CD1c-positive myeloid dendritic cell (primary cell): ENCODE measurements at regions not wholly inside any gene's neighbourhood (a gene's known extent, or its start where the extent isn't known, plus 50 kb on each side); places are given as distances from the start of the nearest gene placed in this dataset.

ENCODE experiments used
- DNase-seq: peaks from one replicate; pipeline ENCODE4 v3.0.0-alpha.2; 2016; ENCODE audit errors: extremely low spot score

DNA sequence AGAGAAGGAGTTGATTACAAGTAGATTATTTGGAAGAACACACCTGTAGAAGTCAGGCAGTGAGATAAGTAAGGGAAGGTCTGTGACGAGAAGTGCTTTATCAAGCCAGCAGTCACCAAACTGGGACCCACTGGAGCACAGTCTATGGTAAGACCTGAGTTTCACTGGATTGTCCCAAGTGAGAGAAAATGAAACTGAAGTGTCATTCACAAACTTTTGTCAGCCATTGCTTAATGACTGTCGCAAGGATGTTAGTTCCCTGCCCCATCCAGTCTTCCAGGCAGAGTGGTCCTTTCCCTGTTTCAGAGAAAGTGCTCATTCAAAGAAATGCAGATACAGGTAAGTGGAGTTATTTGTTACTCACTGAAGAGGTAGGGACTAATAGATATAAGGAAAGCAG lies 728.0 kb upstream of the TENM4 start:
- no peak for DNase-seq

- peak; percentile 35 for DNase-seq
Measured at GRCh38 chr11:80167766-80168165, 726.9 kb upstream of the TENM4 start.

DNA sequence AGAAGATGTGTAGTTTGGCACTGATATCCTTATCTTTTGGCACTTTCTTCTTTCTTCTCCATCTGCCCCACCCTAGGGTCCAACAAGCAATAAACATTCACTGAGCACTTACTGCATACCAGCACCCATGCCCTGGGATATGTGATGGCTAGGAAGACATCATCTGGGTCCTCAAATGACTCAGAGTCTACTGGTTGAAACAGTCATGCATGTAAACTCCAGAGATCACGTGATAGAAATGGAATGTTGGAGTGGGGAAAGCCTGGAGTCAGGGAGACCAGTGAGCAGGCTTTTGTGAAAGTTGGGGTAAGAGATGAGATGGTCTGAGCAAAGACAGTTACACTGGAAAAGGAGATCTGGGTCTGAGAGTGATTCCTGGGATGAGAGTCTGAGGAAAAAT lies 724.9 kb upstream of the TENM4 start:
- no peak for DNase-seq

DNA sequence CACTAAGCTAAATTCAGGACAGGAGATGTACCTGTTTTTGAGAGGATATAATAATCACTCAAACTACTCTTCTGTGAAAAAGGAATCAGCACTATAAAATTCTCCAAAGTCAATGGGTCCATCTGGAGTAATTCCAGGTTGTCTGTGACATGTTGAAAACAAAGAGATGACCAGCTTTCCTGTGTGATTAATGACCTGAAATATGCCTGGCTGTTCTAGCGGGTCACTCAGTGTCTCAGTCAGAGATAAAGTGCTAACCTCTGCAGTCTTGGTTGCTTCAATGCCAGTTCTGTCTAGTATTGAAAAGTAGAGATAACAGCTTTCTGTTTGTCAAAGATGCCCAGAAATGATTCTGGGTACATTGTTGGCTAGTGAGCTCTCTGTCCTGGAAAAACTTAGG lies 722.6 kb upstream of the TENM4 start:
- no peak for DNase-seq

GRCh38 chr11:80163011-80163410 lies 722.2 kb upstream of the TENM4 start:
- no peak for DNase-seq

DNA sequence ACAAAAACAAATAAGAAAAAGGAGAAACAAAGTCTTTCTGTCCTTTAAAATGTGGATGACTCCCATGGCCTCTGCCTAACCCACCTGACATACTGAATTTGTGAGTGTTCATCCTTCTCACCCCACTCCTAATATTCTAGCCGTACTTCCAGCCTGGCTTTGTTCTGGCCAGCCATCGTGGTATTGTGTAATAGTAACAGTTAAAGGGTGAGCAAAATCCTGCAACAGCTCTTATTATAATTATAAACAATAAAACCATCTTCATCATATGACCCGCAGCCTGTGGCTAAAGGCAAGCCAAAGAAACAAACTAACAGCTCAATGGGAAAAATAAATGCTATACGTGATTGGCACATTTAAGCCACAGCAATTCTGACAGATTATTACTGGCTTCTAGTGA lies 721.6 kb upstream of the TENM4 start:
- DNase-seq: no peak

GRCh38 chr11:80157447-80157846 lies 716.6 kb upstream of the TENM4 start:
- DNase-seq: no peak

DNA sequence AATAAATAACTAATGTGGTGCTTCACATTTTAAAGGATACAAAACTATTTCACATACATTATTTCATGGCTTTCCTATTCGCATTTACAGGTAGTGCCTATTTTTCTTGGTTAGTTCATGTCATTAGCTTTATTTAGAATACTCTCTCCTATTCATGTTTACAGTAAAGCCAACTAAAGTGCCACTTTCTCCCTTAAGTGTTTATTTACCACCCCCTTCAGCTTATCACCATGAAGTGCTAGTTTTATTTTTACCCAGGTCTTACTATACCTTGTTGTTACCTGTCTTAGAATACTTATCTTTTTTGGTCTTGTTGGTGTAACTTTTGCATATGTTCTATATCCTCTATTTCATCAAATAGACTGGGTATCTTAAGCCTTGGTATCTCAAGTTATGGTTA lies 715.2 kb upstream of the TENM4 start:
- no peak for DNase-seq

DNA sequence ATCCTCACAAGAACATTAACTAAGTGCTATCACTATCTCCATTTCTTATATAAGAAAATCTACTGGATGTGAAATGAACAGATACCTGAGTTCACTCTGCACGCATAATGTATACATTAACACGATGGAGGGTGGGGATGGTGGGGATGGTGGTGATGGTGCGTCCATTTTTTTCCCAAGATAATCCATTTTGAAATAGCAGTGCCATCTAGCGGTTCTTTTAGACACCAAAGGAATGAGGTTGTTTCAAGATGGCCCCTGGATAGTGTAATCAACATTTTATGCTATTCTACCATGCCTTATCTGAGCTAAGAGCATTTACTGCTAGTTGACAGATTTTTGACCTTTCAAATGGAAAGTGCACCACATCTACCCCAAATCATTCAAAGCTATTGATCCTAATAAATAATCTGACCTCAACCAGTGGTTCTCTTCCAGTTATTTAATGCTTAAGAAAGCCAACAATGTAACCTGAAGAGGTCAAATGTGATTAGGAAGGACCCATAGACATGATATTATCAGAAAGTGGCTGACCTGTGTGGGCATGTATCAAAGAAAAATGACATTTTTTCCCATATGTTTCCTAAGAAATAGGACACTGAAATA lies 714.7 kb upstream of the TENM4 start:
- DNase-seq: no peak

DNA sequence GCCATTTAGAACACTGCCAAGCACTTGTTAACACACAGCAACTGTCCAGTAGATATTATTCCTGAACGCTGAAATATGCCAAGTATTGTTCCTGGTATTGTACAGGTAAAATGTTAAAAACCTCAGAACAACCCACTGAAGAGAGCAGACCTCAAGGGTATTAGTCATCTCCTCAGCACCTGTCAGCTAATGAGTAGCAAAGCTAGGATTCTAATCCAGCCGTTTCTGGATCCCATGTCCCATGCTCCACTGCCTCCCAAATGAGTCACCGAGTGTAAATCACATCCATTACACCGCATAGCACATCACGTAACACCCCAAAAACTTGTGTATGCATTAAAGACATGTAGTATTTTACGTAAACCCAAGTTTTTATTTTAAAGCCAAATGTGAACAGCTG lies 705.4 kb upstream of the TENM4 start:
- no peak for DNase-seq

DNA sequence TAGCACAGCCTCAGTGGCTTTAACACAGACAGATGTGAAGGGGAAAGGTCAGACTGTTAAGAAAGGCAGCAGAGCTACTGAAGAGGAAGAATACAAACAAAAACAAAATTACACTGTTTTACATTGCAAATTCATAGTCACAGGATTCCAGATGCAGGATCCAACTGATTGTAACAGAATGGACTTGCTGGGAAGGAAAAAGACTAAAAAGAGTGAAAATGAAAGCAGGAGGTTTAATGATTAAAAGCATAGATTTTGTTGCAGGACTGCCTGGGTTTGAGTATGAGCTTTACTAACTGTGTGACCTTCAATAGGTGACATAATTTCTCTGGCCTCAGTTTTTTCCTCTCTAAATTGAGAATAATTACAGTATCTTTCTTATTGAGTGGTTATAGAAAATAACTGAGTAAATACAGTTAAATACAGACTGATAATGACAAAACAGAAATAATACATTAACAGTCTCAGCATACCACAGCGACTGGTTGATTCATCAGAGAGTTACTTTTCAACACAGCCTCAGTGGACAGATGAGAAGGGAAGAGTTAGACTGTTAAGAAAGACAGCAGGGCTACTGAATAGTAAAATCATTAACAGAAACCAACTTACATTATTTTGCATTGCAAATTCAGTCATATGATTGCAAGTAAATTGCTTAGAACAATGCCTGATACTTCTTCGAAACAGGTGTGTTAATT lies 704.2 kb upstream of the TENM4 start:
- DNase-seq: no peak

DNA sequence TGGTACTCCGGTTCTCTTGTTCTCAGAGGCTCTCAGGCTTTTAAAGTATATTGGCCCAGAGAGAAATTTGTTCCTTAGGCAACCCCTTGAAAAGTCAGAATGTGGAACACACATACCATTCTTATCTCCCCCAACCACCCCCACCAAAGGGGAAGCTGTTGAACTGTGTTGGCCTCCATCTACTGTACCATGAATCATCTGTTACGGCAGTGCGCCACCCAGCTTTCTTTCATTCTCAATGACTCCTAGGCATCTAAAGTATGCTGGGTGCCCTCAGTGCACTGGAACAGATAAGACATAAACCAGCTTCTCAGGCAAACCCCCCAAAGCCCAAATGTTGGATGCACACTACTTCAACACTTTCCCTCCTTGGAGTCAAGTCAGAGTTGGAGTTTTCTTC lies 696.2 kb upstream of the TENM4 start:
- DNase-seq: no peak

DNA sequence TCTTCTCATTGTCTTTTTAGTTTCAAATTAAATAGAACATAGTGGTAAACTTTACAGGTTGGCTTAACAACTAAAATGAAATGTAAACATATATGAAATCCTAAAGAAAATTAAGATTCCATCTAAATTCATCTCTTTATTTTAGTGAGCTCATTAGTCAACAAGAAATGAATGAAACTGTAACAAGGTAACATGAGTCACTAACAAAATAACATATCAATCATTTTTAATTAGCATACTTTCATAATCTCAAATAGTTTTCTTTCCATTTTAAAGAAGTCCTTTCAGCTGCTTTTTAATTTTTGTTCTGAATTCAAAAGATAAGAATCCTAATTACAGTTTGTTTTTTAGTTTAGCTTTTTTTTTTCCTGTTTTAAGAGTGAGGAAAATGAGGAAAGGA lies 688.6 kb upstream of the TENM4 start:
- no peak for DNase-seq

- no peak for DNase-seq
Measured at GRCh38 chr11:80122211-80122610, 681.4 kb upstream of the TENM4 start.

DNA sequence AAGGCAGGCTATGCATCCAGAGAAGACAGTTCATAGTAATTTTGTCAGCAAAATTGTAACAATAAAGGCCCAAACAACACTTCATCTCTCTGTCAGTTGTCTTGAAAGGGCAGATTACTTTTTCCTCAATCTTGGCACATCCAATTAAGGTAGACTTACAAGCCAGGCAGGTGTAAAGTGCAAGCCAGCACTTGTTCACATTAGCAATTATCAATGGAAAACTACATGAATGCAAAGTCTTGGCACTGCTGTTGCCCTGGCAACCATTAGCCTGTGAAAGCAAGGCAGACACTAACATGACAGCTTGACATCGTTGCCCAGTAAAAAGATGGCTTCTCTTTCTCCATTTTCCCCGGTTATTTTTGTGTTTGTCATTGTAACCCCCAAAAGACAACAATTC lies 677.2 kb upstream of the TENM4 start:
- DNase-seq: no peak

DNA sequence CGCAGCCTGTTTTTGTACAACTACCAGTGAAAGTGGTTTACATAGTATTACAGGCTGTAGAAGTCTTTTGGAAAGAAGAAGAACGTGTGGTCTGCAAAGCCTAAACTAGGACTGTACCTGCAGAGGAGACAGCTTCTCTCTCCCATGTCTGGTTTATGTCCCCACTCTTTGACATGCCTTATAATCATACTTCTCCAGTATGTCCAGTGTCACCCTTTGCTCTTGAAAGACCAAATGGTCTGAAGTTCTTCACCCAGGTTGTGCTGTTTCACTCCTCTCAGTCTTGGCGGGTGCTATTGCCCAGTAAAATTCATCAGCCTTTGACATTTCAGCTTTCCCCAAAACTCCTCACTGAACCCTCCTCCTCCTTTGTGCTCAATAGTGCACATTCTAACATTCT lies 676.0 kb upstream of the TENM4 start:
- DNase-seq: no peak

GRCh38 chr11:80109652-80110051 lies 668.8 kb upstream of the TENM4 start:
- no peak for DNase-seq

DNA sequence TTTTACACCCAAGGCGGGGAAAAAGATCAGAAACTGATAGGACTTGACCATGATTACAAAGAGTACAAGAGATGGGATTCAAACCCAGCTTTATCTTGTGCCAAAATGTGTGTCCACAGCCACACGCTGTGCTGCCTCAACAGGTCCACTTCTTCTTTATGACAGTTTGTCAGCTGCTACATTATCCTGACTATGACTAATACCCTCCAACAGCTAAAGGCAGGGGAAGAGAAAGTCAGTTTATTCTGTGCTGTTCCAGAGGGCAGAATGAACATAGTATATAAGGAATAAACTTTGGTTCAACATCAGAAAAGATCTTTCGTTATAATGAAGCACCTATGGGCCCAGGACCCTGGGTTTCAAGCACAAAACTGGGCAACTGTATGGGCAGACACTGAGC lies 668.2 kb upstream of the TENM4 start:
- DNase-seq: no peak

GRCh38 chr11:80107415-80107814 lies 666.6 kb upstream of the TENM4 start:
- DNase-seq: no peak

- DNase-seq: no peak
Measured at GRCh38 chr11:80104191-80104590, 663.4 kb upstream of the TENM4 start.

- DNase-seq: no peak
Measured at GRCh38 chr11:80103142-80103859, 662.5 kb upstream of the TENM4 start.

DNA sequence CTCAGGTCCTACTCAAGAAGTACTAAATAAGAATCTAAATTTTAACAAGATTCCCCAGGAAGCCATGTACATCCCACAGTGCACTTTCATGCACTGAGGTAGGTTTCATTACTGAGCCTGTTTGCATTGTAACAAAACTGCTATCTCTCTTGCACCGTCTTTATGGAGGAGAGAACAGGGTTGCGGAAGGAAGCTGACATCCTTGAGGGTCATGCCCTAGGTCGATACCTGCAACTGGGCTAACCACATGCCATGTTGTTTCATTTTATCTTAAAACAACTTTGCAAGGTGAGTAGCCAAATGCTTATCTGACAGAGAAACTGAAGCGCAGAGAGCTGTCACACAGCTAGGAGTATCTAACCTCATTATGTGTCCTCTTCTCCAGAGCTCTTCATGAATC lies 656.3 kb upstream of the TENM4 start:
- no peak for DNase-seq

- DNase-seq: no peak
Measured at GRCh38 chr11:80096736-80097135, 655.9 kb upstream of the TENM4 start.
